GM23338 (cell line): ENCODE measurements at regions not wholly inside any gene's neighbourhood (a gene's known extent, or its start where the extent isn't known, plus 50 kb on each side); places are given as distances from the start of the nearest gene placed in this dataset.

ENCODE experiments used
- ATAC-seq: fragments of 200-7000 bp; cut with Tn5 transposase; 3 replicates; pipeline ENCODE4 v1.9.1; 2020
- DNase-seq: peaks from one replicate; pipeline ENCODE4 v3.0.0-alpha.2; 2015; ENCODE audit warnings: low spot score
- H2AFZ ChIP-seq: fragments of 200-600 bp; sonication (generic); 2 replicates; pipeline ENCODE4 v1.8.0; 2016; ENCODE audit warnings: antibody characterized with exemption, mild to moderate bottlenecking, moderate library complexity
- H3F3A ChIP-seq: fragments of 200-600 bp; sonication (generic); replicated peaks from 2 replicates; pipeline ENCODE4 v1.8.0; 2017; ENCODE audit warnings: antibody characterized with exemption, mixed run types, low read depth
- H3K27ac ChIP-seq: fragments of 200-600 bp; sonication (generic); 2 replicates; pipeline ENCODE4 v1.6.1; 2016; ENCODE audit warnings: low read depth
- H3K27me3 ChIP-seq: fragments of 200-600 bp; sonication (generic); 2 replicates; pipeline ENCODE4 v1.8.0; 2016; ENCODE audit warnings: mild to moderate bottlenecking, mixed run types, moderate library complexity; ENCODE audit not compliant: insufficient read depth
- H3K36me3 ChIP-seq: fragments of 200-600 bp; sonication (generic); 2 replicates; pipeline ENCODE4 v1.8.0; 2016; ENCODE audit warnings: mild to moderate bottlenecking; ENCODE audit not compliant: insufficient read depth
- H3K4me1 ChIP-seq: fragments of 200-600 bp; sonication (generic); 2 replicates; pipeline ENCODE4 v1.8.0; 2016; ENCODE audit warnings: mild to moderate bottlenecking, moderate library complexity; ENCODE audit not compliant: insufficient read depth
- H3K4me2 ChIP-seq: fragments of 200-600 bp; sonication (generic); 2 replicates; pipeline ENCODE4 v1.7.1; 2017; ENCODE audit warnings: mixed run types
- H3K4me3 ChIP-seq: fragments of 200-600 bp; sonication (generic); 2 replicates; pipeline ENCODE4 v1.6.1; 2016; ENCODE audit warnings: mixed run types
- H3K79me2 ChIP-seq: fragments of 200-600 bp; sonication (generic); replicated peaks from 2 replicates; pipeline ENCODE4 v1.8.0; 2017; ENCODE audit warnings: mild to moderate bottlenecking; ENCODE audit not compliant: insufficient read depth
- H3K9me2 ChIP-seq: fragments of 200-600 bp; sonication (generic); 2 replicates; pipeline ENCODE4 v1.8.0; 2017; ENCODE audit not compliant: insufficient read depth
- H4K20me1 ChIP-seq: fragments of 200-600 bp; sonication (generic); replicated peaks from 2 replicates; pipeline ENCODE4 v1.8.0; 2017; ENCODE audit warnings: mild to moderate bottlenecking; ENCODE audit not compliant: insufficient read depth
- H3K27ac Mint-ChIP-seq: 2 replicates; pipeline ENCODE4 v1.8.0; 2020; ENCODE audit warnings: inconsistent platforms, mild to moderate bottlenecking, moderate library complexity, mixed read lengths
- H3K27me3 Mint-ChIP-seq: 3 replicates; pipeline ENCODE4 v1.8.0; 2022; ENCODE audit warnings: low read depth, mild to moderate bottlenecking, moderate library complexity, mixed read lengths, inconsistent platforms; ENCODE audit not compliant: insufficient read depth, poor library complexity
- H3K36me3 Mint-ChIP-seq: 3 replicates; pipeline ENCODE4 v1.8.0; 2021; ENCODE audit warnings: low read depth, mild to moderate bottlenecking, inconsistent platforms, moderate library complexity, mixed read lengths
- H3K4me1 Mint-ChIP-seq: 3 replicates; pipeline ENCODE4 v1.8.0; 2020; ENCODE audit warnings: mild to moderate bottlenecking, inconsistent platforms, mixed read lengths
- H3K4me3 Mint-ChIP-seq: 3 replicates; pipeline ENCODE4 v1.8.0; 2021; ENCODE audit warnings: moderate library complexity, mild to moderate bottlenecking, inconsistent platforms, mixed read lengths
- H3K9me3 Mint-ChIP-seq: 3 replicates; pipeline ENCODE4 v1.8.0; 2020; ENCODE audit warnings: moderate library complexity, mild to moderate bottlenecking, inconsistent platforms, mixed read lengths
- CREB1 ChIP-seq: fragments of 250-450 bp; sonication (Bioruptor Pico); IDR thresholded peaks from 2 replicates; pipeline ENCODE4 v1.5.0; 2020; ENCODE audit warnings: low read depth, mild to moderate bottlenecking, moderate library complexity
- EZH2 ChIP-seq: fragments of 200-600 bp; sonication (generic); IDR thresholded peaks from one replicate; pipeline ENCODE4 v1.8.0; 2017; ENCODE audit warnings: antibody characterized with exemption, mild to moderate bottlenecking, low read depth; ENCODE audit not compliant: unreplicated experiment
- EZH2phosphoT487 ChIP-seq: fragments of 200-600 bp; sonication (generic); IDR thresholded peaks from one replicate; pipeline ENCODE4 v1.8.1; 2018; ENCODE audit warnings: antibody characterized with exemption; ENCODE audit not compliant: unreplicated experiment
- JUNB ChIP-seq: IDR thresholded peaks from one replicate; pipeline ENCODE4 v1.6.1; 2016; ENCODE audit warnings: antibody characterized with exemption; ENCODE audit not compliant: unreplicated experiment
- NANOG ChIP-seq: IDR thresholded peaks from 2 replicates; pipeline ENCODE4 v1.6.1; 2016; ENCODE audit warnings: antibody characterized with exemption, borderline replicate concordance
- POLR2AphosphoS5 ChIP-seq: IDR thresholded peaks from 2 replicates; pipeline ENCODE4 v1.6.1; 2016; ENCODE audit warnings: antibody characterized with exemption, low read depth
- STAT1 ChIP-seq: IDR thresholded peaks from one replicate; pipeline ENCODE4 v1.6.1; 2016; ENCODE audit warnings: antibody characterized with exemption; ENCODE audit not compliant: unreplicated experiment
- ZNF114 ChIP-seq: fragments of 250-450 bp; sonication (Bioruptor Pico); IDR thresholded peaks from 2 replicates; pipeline ENCODE4 v1.5.0; 2020; ENCODE audit warnings: mild to moderate bottlenecking, moderate library complexity
- ZNF331 ChIP-seq: fragments of 250-450 bp; sonication (Bioruptor Pico); IDR thresholded peaks from 2 replicates; pipeline ENCODE4 v1.5.0; 2020; ENCODE audit warnings: low read depth, mild to moderate bottlenecking, moderate library complexity
- TF ChIP-seq, protein P1 (sequence below), 2 experiments: fragments of 200-600 bp in 1 of 2; sonication (generic) in 1 of 2; conservative IDR thresholded peaks; 2 replicates each; pipeline versions ENCODE4 v1.5.1 to v1.6.1; 2016 to 2017; ENCODE audit warnings: antibody characterized with exemption in 2 of 2, low read depth in 2 of 2, mild to moderate bottlenecking in 2 of 2, moderate library complexity in 1 of 2
- TF ChIP-seq, protein P2 (sequence below): IDR thresholded peaks from one replicate; pipeline ENCODE4 v1.6.1; 2018; ENCODE audit warnings: antibody characterized with exemption; ENCODE audit not compliant: unreplicated experiment
- TF ChIP-seq, protein P3 (sequence below): IDR thresholded peaks from 2 replicates; pipeline ENCODE4 v1.6.1; 2016; ENCODE audit warnings: antibody characterized with exemption
- TF ChIP-seq, protein P4 (sequence below): fragments of 250-450 bp; sonication (Bioruptor Pico); IDR thresholded peaks from 2 replicates; pipeline ENCODE4 v1.5.0; 2020; ENCODE audit warnings: mild to moderate bottlenecking, moderate library complexity

DNA sequence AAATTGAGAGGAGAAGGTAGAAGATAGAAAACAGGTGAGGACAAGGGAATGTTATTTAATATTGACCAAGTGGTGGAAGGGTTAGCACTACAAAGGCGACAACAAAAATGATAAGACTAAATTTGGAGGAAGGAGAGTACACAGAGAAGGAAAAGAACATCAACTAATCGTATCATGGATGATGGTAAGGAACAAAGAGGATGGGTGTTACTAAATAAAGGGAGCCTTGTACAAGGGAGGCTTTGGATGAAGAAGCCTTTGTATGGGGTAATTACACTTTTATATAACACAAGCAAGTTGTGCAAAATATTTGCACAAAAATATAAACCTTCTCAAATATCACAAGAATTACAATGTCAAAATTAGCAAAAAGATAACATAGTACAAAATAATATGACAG is 125.7 kb downstream of the ZNF608 start:
- ATAC-seq (no peak), DNase-seq (no peak)
- no peak overlapping the region for H3K27ac ChIP-seq
- Mint-ChIP-seq H3K4me3 (no peak overlapping the region), H3K27me3 (no peaks in the 10 kb centered on the region), H3K4me1 (peaks cover 13% of the 10 kb centered on the region; the same call in 2 of the 3 replicates), H3K9me3 (no peaks in the 10 kb centered on the region), H3K27ac (no peak overlapping the region), H3K36me3 (no peaks in the 10 kb centered on the region)
- no peaks in the 10 kb centered on the region for H3F3A ChIP-seq
- no peaks in the 10 kb centered on the region for H3K27me3 ChIP-seq
- H3K4me2 ChIP-seq, result no peak overlapping the region
- TF ChIP-seq ZNF331 (no peak), EZH2phosphoT487 (no peak), STAT1 (no peak), POLR2AphosphoS5 (no peak), CREB1 (CRISPR knock-in tag) (no peak), EZH2 (no peak), ZNF114 (no peak), NANOG (no peak), JUNB (no peak)
- TF ChIP-seq, protein P1, sequence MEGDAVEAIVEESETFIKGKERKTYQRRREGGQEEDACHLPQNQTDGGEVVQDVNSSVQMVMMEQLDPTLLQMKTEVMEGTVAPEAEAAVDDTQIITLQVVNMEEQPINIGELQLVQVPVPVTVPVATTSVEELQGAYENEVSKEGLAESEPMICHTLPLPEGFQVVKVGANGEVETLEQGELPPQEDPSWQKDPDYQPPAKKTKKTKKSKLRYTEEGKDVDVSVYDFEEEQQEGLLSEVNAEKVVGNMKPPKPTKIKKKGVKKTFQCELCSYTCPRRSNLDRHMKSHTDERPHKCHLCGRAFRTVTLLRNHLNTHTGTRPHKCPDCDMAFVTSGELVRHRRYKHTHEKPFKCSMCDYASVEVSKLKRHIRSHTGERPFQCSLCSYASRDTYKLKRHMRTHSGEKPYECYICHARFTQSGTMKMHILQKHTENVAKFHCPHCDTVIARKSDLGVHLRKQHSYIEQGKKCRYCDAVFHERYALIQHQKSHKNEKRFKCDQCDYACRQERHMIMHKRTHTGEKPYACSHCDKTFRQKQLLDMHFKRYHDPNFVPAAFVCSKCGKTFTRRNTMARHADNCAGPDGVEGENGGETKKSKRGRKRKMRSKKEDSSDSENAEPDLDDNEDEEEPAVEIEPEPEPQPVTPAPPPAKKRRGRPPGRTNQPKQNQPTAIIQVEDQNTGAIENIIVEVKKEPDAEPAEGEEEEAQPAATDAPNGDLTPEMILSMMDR (conservative IDR thresholded peaks at IDR 0.05; ENCODE audit: low read depth in 2 of 2), result no peak
- TF ChIP-seq, protein P2, sequence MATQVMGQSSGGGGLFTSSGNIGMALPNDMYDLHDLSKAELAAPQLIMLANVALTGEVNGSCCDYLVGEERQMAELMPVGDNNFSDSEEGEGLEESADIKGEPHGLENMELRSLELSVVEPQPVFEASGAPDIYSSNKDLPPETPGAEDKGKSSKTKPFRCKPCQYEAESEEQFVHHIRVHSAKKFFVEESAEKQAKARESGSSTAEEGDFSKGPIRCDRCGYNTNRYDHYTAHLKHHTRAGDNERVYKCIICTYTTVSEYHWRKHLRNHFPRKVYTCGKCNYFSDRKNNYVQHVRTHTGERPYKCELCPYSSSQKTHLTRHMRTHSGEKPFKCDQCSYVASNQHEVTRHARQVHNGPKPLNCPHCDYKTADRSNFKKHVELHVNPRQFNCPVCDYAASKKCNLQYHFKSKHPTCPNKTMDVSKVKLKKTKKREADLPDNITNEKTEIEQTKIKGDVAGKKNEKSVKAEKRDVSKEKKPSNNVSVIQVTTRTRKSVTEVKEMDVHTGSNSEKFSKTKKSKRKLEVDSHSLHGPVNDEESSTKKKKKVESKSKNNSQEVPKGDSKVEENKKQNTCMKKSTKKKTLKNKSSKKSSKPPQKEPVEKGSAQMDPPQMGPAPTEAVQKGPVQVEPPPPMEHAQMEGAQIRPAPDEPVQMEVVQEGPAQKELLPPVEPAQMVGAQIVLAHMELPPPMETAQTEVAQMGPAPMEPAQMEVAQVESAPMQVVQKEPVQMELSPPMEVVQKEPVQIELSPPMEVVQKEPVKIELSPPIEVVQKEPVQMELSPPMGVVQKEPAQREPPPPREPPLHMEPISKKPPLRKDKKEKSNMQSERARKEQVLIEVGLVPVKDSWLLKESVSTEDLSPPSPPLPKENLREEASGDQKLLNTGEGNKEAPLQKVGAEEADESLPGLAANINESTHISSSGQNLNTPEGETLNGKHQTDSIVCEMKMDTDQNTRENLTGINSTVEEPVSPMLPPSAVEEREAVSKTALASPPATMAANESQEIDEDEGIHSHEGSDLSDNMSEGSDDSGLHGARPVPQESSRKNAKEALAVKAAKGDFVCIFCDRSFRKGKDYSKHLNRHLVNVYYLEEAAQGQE, result no peak
- TF ChIP-seq, protein P3, sequence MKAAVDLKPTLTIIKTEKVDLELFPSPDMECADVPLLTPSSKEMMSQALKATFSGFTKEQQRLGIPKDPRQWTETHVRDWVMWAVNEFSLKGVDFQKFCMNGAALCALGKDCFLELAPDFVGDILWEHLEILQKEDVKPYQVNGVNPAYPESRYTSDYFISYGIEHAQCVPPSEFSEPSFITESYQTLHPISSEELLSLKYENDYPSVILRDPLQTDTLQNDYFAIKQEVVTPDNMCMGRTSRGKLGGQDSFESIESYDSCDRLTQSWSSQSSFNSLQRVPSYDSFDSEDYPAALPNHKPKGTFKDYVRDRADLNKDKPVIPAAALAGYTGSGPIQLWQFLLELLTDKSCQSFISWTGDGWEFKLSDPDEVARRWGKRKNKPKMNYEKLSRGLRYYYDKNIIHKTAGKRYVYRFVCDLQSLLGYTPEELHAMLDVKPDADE, result no peak
- TF ChIP-seq, protein P4, sequence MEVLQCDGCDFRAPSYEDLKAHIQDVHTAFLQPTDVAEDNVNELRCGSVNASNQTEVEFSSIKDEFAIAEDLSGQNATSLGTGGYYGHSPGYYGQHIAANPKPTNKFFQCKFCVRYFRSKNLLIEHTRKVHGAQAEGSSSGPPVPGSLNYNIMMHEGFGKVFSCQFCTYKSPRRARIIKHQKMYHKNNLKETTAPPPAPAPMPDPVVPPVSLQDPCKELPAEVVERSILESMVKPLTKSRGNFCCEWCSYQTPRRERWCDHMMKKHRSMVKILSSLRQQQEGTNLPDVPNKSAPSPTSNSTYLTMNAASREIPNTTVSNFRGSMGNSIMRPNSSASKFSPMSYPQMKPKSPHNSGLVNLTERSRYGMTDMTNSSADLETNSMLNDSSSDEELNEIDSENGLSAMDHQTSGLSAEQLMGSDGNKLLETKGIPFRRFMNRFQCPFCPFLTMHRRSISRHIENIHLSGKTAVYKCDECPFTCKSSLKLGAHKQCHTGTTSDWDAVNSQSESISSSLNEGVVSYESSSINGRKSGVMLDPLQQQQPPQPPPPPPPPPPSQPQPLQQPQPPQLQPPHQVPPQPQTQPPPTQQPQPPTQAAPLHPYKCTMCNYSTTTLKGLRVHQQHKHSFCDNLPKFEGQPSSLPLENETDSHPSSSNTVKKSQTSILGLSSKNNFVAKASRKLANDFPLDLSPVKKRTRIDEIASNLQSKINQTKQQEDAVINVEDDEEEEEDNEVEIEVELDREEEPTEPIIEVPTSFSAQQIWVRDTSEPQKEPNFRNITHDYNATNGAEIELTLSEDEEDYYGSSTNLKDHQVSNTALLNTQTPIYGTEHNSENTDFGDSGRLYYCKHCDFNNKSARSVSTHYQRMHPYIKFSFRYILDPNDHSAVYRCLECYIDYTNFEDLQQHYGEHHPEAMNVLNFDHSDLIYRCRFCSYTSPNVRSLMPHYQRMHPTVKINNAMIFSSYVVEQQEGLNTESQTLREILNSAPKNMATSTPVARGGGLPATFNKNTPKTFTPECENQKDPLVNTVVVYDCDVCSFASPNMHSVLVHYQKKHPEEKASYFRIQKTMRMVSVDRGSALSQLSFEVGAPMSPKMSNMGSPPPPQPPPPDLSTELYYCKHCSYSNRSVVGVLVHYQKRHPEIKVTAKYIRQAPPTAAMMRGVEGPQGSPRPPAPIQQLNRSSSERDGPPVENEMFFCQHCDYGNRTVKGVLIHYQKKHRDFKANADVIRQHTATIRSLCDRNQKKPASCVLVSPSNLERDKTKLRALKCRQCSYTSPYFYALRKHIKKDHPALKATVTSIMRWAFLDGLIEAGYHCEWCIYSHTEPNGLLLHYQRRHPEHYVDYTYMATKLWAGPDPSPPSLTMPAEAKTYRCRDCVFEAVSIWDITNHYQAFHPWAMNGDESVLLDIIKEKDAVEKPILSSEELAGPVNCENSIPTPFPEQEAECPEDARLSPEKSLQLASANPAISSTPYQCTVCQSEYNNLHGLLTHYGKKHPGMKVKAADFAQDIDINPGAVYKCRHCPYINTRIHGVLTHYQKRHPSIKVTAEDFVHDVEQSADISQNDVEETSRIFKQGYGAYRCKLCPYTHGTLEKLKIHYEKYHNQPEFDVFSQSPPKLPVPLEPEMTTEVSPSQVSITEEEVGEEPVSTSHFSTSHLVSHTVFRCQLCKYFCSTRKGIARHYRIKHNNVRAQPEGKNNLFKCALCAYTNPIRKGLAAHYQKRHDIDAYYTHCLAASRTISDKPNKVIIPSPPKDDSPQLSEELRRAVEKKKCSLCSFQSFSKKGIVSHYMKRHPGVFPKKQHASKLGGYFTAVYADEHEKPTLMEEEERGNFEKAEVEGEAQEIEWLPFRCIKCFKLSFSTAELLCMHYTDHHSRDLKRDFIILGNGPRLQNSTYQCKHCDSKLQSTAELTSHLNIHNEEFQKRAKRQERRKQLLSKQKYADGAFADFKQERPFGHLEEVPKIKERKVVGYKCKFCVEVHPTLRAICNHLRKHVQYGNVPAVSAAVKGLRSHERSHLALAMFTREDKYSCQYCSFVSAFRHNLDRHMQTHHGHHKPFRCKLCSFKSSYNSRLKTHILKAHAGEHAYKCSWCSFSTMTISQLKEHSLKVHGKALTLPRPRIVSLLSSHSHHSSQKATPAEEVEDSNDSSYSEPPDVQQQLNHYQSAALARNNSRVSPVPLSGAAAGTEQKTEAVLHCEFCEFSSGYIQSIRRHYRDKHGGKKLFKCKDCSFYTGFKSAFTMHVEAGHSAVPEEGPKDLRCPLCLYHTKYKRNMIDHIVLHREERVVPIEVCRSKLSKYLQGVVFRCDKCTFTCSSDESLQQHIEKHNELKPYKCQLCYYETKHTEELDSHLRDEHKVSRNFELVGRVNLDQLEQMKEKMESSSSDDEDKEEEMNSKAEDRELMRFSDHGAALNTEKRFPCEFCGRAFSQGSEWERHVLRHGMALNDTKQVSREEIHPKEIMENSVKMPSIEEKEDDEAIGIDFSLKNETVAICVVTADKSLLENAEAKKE (CRISPR knock-in tag), result no peak
- no peak overlapping the region for H3K4me3 ChIP-seq
- no peaks in the 10 kb centered on the region for H3K9me2 ChIP-seq
- no peaks in the 10 kb centered on the region for H3K4me1 ChIP-seq
- H4K20me1 ChIP-seq, result no peaks in the 10 kb centered on the region
- no peaks in the 10 kb centered on the region for H3K36me3 ChIP-seq
- H2AFZ ChIP-seq, result no peak overlapping the region
- H3K79me2 ChIP-seq, result no peaks in the 10 kb centered on the region
